ENCODE measurements at regions not wholly inside any gene's neighbourhood (a gene's known extent, or its start where the extent isn't known, plus 50 kb on each side); places are given as distances from the start of the nearest gene placed in this dataset.
"Not testable (repeated sequence)": the region's sequence is repeated elsewhere in the genome, so short reads cannot be mapped to it uniquely, and the experiment has no call there.

DNA sequence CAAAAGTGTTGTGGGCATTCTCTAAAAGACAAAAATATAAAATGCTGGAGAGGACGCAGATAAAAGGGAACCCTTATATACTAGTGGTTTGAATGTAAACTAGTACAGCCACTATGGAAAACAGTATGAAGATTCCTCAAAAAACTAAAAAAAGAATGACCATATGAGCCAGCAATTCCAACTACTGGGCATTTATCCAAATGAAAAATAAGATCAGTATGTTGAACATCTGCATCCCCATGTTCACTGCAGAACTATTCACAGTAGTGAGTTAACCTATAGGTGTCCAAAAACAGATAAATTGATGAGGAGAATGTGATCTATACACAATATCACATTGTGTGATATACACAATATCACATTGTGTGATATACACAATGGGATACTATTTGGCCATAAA is 1615.3 kb downstream of the PCDH18 start:
- in situ Hi-C loops (cut with HindIII; ENCODE audit: low pct_unique_long_range_greater_than_20kb, low sequenced_read_pairs) = no loop called here
- peak; percentile 35 for DNase-seq (ENCODE audit: low read depth, low spot score)

DNA sequence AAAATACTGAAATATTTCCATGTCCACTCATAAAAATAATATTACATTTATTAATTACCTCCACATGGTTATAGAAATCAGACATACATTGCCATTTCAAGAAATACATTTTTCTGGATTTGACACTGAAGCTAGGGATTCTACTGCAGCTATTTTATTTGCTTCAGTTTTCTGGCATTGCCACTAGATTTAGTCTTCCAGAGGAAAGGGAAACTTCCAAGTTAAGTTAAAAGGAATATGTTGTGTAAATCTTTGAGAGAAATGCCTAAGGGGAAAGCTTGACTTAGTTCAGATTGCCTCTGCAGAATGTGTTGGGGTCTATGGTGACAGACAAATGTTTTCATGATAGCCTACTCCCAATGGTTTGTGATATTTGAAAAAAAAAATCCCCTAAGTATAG is 1631.3 kb downstream of the PCDH18 start:
- in situ Hi-C loops (cut with HindIII; ENCODE audit: low pct_unique_long_range_greater_than_20kb, low sequenced_read_pairs) = no loop called here
- DNase-seq (ENCODE audit: low read depth, low spot score) = no peak

DNA sequence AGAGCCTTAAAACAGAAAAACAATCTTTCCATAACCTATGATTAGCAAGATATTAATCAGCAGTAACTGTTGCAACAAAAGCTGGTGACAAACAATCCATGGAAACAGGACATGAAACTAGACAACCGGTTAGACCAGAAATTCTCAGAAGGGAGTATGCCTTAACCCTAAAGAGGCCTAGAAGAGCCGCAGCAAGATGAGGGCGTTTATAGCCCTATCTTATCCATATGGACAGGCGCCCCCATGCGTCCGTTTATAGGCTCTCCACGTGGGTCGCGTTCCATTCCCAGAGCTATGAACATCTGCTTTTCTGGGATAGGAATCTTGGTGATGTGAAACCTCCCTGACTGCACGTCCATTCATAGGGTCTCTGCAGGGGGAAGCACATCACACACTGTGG is 1662.7 kb upstream of the PABPC4L start:
- in situ Hi-C loops (cut with HindIII; ENCODE audit: low pct_unique_long_range_greater_than_20kb, low sequenced_read_pairs) = not testable (repeated sequence)
- DNase-seq (ENCODE audit: low read depth, low spot score) = peak; percentile 68

DNA sequence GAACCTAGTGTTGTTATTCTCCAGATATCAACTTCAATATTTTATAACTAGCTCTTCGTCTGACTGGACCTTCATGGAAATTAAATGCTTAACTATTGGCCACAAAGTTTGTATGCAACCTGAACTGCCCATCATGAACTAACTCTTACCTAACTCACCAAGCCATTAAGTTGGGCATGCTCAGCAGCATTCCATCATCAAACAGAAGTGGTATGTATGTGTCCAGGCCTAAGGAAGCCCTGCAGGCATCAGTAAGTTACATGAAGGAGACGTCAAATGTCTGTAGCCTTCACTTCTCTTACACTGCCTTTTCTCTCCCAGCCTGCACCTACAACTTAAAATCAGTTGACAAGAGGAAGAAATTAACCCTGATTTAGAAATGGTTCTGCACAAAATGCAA is 1639.2 kb upstream of the PABPC4L start:
- in situ Hi-C loops (cut with HindIII; ENCODE audit: low pct_unique_long_range_greater_than_20kb, low sequenced_read_pairs) = no loop called here

DNA sequence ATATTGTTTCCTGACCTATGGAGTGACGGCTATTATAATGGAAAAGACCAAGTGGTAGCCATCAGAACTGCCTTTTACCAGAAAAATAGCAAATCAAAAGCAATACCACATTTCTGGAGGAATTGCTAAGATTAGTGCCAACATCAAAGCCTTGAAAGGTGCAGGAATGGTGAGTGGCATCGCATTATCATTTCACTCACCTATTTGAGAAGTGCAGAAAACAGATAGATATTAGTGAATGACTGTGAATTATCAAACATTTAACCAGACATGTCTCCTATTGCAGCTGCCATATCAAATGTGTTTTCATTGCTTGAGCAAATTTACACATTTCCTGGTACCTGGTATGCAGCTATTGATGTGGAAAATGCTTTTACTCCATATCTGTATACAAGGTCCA is 1638.1 kb upstream of the PABPC4L start:
- DNase-seq (ENCODE audit: low read depth, low spot score) = no peak
- in situ Hi-C loops (cut with HindIII; ENCODE audit: low pct_unique_long_range_greater_than_20kb, low sequenced_read_pairs) = no loop called here

More for the DNA sequence above, 1639.2 kb upstream of the PABPC4L start:
- no peak for DNase-seq (ENCODE audit: low read depth, low spot score)

DNA sequence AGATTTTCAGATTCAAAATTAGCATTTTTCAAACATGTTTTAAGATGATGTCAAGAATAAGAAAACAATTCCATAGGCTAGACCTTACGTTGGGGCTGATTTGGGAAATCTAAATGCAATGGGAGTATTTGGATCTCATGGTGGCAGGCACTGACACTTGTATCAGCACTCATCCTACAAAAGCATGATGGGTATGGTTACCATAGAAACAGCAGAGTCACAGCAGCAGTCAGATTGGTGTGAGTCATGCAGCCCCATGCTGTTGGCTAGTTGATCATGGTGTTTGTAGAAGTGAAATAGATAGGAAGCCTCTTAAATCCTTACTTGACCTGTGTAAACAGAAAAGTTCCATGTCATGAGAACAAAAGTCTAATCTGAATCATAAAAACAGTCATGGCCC is 1637.3 kb upstream of the PABPC4L start:
- peak; percentile 7 for DNase-seq (ENCODE audit: low read depth, low spot score)
- in situ Hi-C loops (cut with HindIII; ENCODE audit: low pct_unique_long_range_greater_than_20kb, low sequenced_read_pairs) = no loop called here

DNA sequence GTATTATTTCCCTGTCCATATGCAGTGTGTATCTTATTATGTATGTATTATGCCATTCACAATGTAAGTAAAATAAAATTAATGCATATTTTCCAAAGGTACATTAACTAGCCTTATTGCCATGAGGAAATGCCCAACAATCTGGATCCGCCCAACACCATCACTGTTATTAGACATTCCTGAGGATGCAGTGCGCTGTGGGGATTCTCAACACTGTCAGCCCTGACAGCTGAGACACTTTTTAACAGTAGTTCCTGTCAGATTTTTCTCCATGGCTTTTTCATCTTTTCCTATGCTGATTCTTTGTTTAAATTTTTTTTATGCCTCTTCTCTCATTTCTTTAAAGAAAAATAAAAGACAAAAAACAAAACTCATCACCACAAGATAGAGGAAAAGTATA is 1632.9 kb upstream of the PABPC4L start:
- no peak for DNase-seq (ENCODE audit: low read depth, low spot score)

DNA sequence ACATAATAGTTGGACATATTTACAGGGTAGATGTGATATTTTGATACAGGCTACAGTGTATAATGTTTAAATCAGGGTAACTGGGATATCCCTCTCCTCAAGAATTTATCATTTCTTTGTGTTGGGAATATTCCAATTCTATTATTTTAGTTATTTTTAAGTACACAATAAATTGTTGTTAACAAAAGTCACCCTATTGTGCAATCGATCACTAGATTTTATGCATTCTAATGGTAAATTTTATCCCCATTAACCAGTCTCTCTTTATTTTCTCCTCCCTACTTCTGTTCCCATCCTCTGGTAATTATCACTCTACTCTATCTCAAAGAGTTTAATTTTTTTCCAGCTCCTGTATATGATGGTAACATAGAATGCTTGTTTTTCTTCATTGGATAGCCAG is 1631.9 kb upstream of the PABPC4L start:
- DNase-seq (ENCODE audit: low read depth, low spot score) = no peak
- in situ Hi-C loops (cut with HindIII; ENCODE audit: low pct_unique_long_range_greater_than_20kb, low sequenced_read_pairs) = no loop called here

More for the DNA sequence above, 1632.9 kb upstream of the PABPC4L start:
- in situ Hi-C loops (cut with HindIII; ENCODE audit: low pct_unique_long_range_greater_than_20kb, low sequenced_read_pairs) = no loop called here

DNA sequence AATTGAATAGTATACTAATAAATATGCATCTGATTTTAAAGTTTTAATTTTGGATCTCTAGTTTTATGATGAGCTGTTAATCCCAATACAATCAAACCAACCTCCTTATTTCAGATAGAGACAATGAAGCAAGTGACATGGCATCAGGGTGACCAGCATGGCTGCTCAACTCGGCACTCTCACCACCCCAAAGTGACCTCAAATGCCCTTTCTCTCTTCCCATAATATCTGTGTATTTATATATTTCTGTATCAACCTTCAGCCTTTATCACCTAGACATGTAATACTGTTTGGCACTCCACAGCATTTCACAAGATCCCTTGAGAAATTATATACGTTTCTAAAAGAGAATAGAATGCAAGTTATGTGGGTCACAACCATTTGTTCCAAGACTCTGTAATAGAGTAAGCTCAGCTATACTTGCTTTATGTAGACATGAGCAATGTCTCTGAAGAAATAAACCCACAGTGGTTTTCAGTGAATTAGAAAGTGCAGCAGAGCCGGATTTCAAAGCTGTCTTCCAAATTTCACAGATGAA is 1623.2 kb upstream of the PABPC4L start:
- no peak for DNase-seq (ENCODE audit: low read depth, low spot score)
- in situ Hi-C loops (cut with HindIII; ENCODE audit: low pct_unique_long_range_greater_than_20kb, low sequenced_read_pairs) = no loop called here

DNA sequence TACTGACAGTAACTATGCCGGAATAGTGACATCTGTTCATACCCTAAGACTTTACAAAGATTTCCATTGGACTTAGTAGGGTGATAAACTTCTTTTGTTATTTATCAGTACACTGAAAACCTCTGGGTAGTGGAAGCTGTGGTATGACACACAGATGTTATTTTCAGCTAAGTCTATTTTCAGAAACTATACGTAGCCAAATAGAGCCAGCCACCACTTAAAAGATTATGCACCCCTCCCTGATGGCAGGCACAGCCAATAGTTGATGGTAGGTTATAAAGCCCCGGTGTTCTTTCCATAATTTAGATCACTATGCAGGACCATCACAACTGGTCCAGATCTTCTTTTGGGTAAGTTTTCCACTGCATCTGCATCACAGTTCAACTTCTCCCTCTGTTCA is 1603.2 kb upstream of the PABPC4L start:
- in situ Hi-C loops (cut with HindIII; ENCODE audit: low pct_unique_long_range_greater_than_20kb, low sequenced_read_pairs) = no loop called here
- DNase-seq (ENCODE audit: low read depth, low spot score) = no peak

DNA sequence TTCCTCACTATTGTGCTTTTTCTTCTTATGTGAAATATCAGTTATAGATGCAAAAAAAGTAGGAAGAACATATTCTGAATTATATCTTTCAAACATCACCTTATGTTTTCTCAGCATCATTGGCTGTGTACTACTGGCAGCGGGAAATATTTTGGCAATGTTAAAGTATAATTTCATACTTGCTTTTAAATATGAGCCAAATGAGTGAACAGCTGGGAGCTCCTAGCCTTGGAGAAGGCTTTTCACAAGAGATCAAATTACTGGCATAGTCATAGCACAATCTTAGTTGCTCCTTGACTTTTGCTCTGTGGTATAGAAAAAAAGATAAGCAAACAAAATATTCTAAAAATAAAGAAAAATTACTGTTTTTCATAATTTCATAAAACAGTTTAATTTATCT is 1575.8 kb upstream of the PABPC4L start:
- in situ Hi-C loops (cut with HindIII; ENCODE audit: low pct_unique_long_range_greater_than_20kb, low sequenced_read_pairs) = no loop called here
- DNase-seq (ENCODE audit: low read depth, low spot score) = no peak

DNA sequence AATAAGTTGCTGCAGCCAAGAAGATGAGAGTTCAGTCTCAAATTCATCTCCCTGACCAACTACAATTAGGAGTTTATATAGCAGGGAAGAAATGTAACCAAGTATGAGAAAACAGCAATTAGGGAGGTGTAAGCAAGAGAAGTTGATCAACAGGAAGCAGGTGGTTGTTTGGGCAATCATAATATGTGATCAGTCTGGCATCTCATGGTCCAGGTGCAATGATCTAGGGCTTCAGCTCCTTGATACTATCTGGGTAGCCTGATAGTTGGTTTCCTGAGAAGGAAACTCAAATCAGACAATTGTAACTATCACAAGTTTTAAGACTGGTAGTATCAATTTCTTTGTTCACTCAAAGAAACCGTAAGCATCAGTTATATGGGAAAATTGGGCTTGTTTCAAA is 1574.3 kb upstream of the PABPC4L start:
- in situ Hi-C loops (cut with HindIII; ENCODE audit: low pct_unique_long_range_greater_than_20kb, low sequenced_read_pairs) = no loop called here
- no peak for DNase-seq (ENCODE audit: low read depth, low spot score)

DNA sequence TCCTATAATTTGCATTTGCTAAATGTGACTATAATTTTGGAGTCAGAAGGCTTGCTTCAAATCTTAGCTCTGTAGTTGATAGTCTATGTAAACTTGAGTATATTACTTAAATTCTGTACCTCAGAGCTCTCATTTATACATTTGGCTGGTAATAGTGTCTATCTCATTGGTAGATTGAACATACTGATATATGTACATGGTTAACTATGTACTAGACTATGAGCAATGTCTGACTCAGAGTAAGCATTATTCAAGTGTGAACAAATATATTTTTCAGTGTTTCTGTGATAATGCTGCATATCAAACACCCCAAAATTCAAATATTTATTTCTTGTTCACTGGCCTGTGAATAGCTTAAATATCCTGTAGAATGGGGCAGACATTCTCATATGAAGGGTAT is 1568.9 kb upstream of the PABPC4L start:
- no peak for DNase-seq (ENCODE audit: low read depth, low spot score)
- in situ Hi-C loops (cut with HindIII; ENCODE audit: low pct_unique_long_range_greater_than_20kb, low sequenced_read_pairs) = no loop called here

DNA sequence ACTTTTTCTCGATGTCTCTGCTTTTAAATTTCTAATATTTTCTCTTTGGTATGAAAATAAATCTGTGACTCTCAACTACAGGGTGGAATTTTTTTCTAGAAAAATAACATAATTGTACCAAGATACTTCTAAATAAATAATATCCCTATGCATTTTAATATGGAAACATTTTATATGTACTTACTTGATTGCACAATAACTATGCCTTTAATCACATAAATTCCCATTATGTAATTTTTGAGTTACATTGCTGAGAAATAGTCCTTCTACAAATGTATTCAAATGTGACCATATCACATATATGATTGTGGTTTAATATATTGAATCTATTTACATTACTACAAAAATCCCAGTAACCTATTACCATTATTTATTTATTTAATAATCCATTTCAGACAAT is 1543.3 kb upstream of the PABPC4L start:
- no peak for DNase-seq (ENCODE audit: low read depth, low spot score)
- in situ Hi-C loops (cut with HindIII; ENCODE audit: low pct_unique_long_range_greater_than_20kb, low sequenced_read_pairs) = no loop called here

DNA sequence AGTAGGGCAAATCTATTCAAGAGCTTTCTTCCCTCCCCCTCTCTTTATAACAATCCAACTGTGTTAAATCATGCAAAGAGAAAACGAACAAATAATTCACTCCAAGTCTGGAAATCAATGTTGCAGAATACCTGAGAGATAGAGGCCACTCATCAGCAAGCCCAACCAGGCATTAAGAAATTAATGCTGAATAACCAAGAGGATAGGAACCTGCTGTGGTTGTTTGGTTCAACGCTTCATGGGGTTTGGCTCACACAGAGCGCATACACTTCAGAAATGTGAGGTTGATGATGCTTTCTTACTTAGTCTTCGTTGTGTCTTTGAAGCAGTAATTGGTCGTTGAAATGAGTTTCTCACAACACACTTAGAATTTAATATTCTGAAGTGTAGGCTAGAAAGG is 1540.0 kb upstream of the PABPC4L start:
- in situ Hi-C loops (cut with HindIII; ENCODE audit: low pct_unique_long_range_greater_than_20kb, low sequenced_read_pairs) = no loop called here
- DNase-seq (ENCODE audit: low read depth, low spot score) = no peak

DNA sequence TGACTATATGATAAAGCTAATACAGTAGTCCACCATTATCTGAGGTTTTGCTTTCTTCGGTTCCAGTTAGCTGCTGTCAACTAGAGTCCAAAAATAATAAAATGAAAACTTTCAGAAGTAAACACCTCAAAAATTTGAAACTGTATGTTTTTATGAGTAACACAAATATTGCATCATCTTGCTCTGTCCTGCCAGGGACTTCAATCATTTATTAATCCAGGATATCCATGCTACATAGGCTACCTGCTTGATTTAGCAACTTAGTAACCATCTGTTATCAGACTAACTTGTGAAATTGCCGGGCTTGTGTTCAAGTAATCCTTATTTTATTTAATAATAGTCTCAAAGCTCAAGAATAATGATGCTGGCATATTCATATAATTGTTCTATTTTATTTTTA is 1537.8 kb upstream of the PABPC4L start:
- in situ Hi-C loops (cut with HindIII; ENCODE audit: low pct_unique_long_range_greater_than_20kb, low sequenced_read_pairs) = no loop called here

DNA sequence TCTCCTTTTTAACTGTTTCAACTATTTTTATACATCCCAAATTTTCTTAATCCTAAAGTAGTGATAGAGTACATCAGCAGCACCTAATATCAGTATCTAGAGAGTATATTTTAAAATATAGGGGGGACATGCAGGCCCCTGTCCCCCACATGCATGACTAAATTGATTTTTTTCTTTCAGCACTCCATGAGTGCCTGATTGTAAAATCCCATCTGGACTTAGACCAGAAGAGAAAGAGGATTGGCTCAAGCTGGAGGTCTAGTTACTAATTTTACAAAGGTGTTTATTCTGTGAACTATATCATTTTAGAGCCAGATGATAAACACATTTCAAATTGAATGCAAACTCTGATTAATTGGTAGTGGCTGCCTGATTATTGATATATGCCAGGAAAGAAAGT is 1533.9 kb upstream of the PABPC4L start:
- in situ Hi-C loops (cut with HindIII; ENCODE audit: low pct_unique_long_range_greater_than_20kb, low sequenced_read_pairs) = no loop called here
- no peak for DNase-seq (ENCODE audit: low read depth, low spot score)

More for the DNA sequence above, 1537.8 kb upstream of the PABPC4L start:
- no peak for DNase-seq (ENCODE audit: low read depth, low spot score)

DNA sequence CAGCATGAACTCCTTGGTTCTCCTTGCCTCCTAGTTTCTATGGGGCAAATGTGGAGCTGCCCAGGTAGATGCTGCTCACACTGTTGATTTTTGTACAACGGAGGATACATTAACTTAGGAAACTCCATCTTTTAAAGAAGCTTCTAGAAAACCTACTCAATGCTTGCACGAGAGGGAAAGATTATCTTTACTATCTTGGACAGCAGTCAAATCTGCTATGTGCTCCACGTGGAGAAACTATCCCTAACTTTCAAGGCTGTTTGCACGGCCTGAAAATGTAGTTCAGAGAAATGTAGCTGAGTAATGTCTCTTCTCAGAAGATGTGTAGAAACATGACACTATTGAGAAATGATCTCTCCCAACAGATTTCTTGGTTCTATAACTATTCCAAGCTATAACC is 1530.9 kb upstream of the PABPC4L start:
- in situ Hi-C loops (cut with HindIII; ENCODE audit: low pct_unique_long_range_greater_than_20kb, low sequenced_read_pairs) = no loop called here

DNA sequence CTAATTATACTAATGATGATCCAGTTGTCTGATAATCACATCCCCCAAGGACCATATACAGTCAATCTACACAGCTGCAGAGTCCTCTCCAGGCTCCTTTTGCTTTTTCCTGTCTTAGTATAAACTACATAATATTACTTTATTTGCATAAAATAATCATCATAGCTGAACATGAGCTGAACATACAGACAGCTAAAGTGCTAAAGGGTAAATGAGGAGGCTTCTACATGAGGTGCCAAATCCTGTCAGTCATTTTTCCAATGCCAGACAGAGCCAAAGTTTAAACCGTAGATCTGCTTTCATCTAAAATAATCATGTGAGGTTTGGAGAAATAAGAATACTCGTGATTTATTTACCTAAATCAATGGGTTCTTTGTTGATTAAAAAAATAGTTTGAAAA is 1530.1 kb upstream of the PABPC4L start:
- no peak for DNase-seq (ENCODE audit: low read depth, low spot score)
- in situ Hi-C loops (cut with HindIII; ENCODE audit: low pct_unique_long_range_greater_than_20kb, low sequenced_read_pairs) = no loop called here

More for the DNA sequence above, 1530.9 kb upstream of the PABPC4L start:
- DNase-seq (ENCODE audit: low read depth, low spot score) = no peak

DNA sequence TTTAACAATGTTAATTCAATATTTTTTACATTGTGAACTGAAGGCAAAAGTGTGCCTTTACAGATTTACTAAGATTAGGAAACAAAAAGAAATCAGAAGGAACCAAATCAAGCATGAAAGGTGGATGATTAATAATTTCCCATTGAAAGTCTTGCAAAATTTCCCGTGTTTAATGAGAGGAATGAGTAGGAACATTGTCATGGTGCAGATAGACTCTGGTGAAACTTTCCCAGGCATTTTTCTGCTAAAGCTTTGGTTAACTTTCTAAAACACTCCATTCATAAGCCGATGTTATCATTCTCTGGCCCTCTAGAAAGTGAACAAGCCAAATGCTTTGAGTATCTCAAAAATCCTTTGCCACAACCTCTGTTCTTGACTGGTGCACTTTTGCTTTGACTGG is 1522.8 kb upstream of the PABPC4L start:
- in situ Hi-C loops (cut with HindIII; ENCODE audit: low pct_unique_long_range_greater_than_20kb, low sequenced_read_pairs) = no loop called here
- no peak for DNase-seq (ENCODE audit: low read depth, low spot score)
